Activated naive CD4-positive, alpha-beta T cell treated with anti-CD3 and anti-CD28 coated beads, Interleukin-2, amount 10 ng/mL, durations not matched to agents 7 days and 5 days (primary cell): ENCODE measurements at regions not wholly inside any gene's neighbourhood (a gene's known extent, or its start where the extent isn't known, plus 50 kb on each side); places are given as distances from the start of the nearest gene placed in this dataset.

Source experiments
- CTCF ChIA-PET: fragments of 350-600 bp; sonication (Branson Sonifier 250); formaldehyde crosslinking; loops from one replicate; lab custom pipeline; 2021; ENCODE audit warnings: antibody characterized with exemption; lab: Charles Lee
- DNase-seq: peaks from one replicate; pipeline ENCODE4 v3.0.0-alpha.2; 2020
- H3K27ac Mint-ChIP-seq: one replicate; pipeline ENCODE4 v1.8.0; 2021; ENCODE audit warnings: mild to moderate bottlenecking, moderate library complexity, mixed read lengths
- H3K27me3 Mint-ChIP-seq: one replicate; pipeline ENCODE4 v1.8.0; 2021; ENCODE audit warnings: mild to moderate bottlenecking, mixed read lengths
- H3K36me3 Mint-ChIP-seq: one replicate; pipeline ENCODE4 v1.8.0; 2021; ENCODE audit warnings: mixed read lengths
- H3K4me1 Mint-ChIP-seq: one replicate; pipeline ENCODE4 v1.8.0; 2021; ENCODE audit warnings: mixed read lengths
- H3K4me3 Mint-ChIP-seq: one replicate; pipeline ENCODE4 v1.8.0; 2021; ENCODE audit warnings: mild to moderate bottlenecking, moderate library complexity, mixed read lengths
- H3K9me3 Mint-ChIP-seq: one replicate; pipeline ENCODE4 v1.8.0; 2021; ENCODE audit warnings: mixed read lengths

- Mint-ChIP-seq H3K4me3 (no peak overlapping the region), H3K27ac (no peak overlapping the region), H3K36me3 (no peaks in the 10 kb centered on the region), H3K27me3 (peaks cover 3% of the 10 kb centered on the region), H3K9me3 (peaks cover 4% of the 10 kb centered on the region), H3K4me1 (no peaks in the 10 kb centered on the region)
- DNase-seq = no peak
- CTCF ChIA-PET = no interaction called here
Observed at GRCh38 chr9:86168256-86168655, 68.9 kb upstream of the GOLM1 start.

DNA sequence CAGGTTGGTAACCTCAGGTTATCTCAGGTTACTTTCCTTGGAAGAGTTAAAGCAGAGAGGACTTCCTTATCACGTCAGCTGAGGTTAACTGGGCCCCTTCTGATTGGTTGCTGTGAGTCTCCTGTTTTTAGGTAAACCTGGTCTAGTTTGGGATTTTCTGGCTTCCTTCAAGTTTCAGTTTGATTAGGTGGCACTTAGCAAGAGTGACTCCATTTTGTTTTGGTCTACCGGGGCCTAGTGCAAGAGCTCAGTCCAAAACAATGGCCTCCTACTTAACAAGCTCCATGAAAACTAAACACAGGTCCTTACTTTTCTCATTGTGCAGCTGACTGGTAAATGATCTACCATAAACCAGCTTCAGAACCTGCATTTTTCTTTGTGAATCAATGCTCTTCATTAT, 67.2 kb upstream of the GOLM1 start:
- no peak for DNase-seq
- Mint-ChIP-seq H3K36me3 (no peaks in the 10 kb centered on the region), H3K27me3 (peaks cover 3% of the 10 kb centered on the region), H3K27ac (no peak overlapping the region), H3K4me3 (no peak overlapping the region), H3K4me1 (no peaks in the 10 kb centered on the region), H3K9me3 (peaks cover 4% of the 10 kb centered on the region)
- CTCF ChIA-PET = interaction anchor here (1.6 kb wide), 1 partner anchor 11 kb away, joined by 3 read pairs; no protein-coding TSS in a partner anchor

- peaks cover 6% of the 10 kb centered on the region for H3K9me3 Mint-ChIP-seq
- H3K27ac Mint-ChIP-seq = no peak overlapping the region
- DNase-seq = no peak
- CTCF ChIA-PET = no interaction called here
- no peaks in the 10 kb centered on the region for H3K27me3 Mint-ChIP-seq
- H3K4me3 Mint-ChIP-seq = no peak overlapping the region
- H3K4me1 Mint-ChIP-seq = no peaks in the 10 kb centered on the region
- no peaks in the 10 kb centered on the region for H3K36me3 Mint-ChIP-seq
Observed at GRCh38 chr9:86163503-86163902, 64.1 kb upstream of the GOLM1 start.
